H9 (cell line): ENCODE measurements at regions not wholly inside any gene's neighbourhood (a gene's known extent, or its start where the extent isn't known, plus 50 kb on each side); places are given as distances from the start of the nearest gene placed in this dataset.

Experiments
- DNase-seq: peaks from one replicate; pipeline ENCODE4 v3.0.0-alpha.2; 2017
- H2AFZ ChIP-seq: one replicate; pipeline ENCODE4 v1.6.1; 2013; ENCODE audit warnings: mild to moderate bottlenecking, low read length, control low read depth, moderate library complexity
- H2AK5ac ChIP-seq: 2 replicates; pipeline ENCODE4 v1.6.1; 2013; ENCODE audit warnings: low read length, control low read depth, mixed read lengths; ENCODE audit not compliant: insufficient read length
- H2BK120ac ChIP-seq: one replicate; pipeline ENCODE4 v1.6.1; 2013; ENCODE audit warnings: low read depth, mild to moderate bottlenecking, low read length, control low read depth, inconsistent platforms; ENCODE audit not compliant: poor library complexity, severe bottlenecking
- H2BK12ac ChIP-seq: 2 replicates; pipeline ENCODE4 v1.6.1; 2013; ENCODE audit warnings: low read length, control low read depth, mixed read lengths, low read depth; ENCODE audit not compliant: insufficient read length
- H2BK15ac ChIP-seq: 2 replicates; pipeline ENCODE4 v1.6.1; 2013; ENCODE audit warnings: low read depth, low read length, control low read depth
- H2BK20ac ChIP-seq: one replicate; pipeline ENCODE4 v1.6.1; 2013; ENCODE audit warnings: low read depth, mild to moderate bottlenecking, low read length, control low read depth, inconsistent platforms; ENCODE audit not compliant: poor library complexity, severe bottlenecking
- H2BK5ac ChIP-seq: 2 replicates; pipeline ENCODE4 v1.6.1; 2013; ENCODE audit warnings: low read length, control low read depth, mixed read lengths; ENCODE audit not compliant: insufficient read length
- H3K14ac ChIP-seq: 2 replicates; pipeline ENCODE4 v1.6.1; 2013; ENCODE audit warnings: low read length, control low read depth; ENCODE audit not compliant: insufficient read depth
- H3K18ac ChIP-seq: 2 replicates; pipeline ENCODE4 v1.6.1; 2013; ENCODE audit warnings: low read depth, mild to moderate bottlenecking, mixed read lengths, low read length, control low read depth; ENCODE audit not compliant: insufficient read length
- H3K23ac ChIP-seq: 2 replicates; pipeline ENCODE4 v1.6.1; 2013; ENCODE audit warnings: low read length, control low read depth, mixed read lengths, low read depth; ENCODE audit not compliant: insufficient read length
- H3K23me2 ChIP-seq: 2 replicates; pipeline ENCODE4 v1.6.1; 2013; ENCODE audit warnings: low read depth, mild to moderate bottlenecking, mixed read lengths, low read length, control low read depth; ENCODE audit not compliant: insufficient read length, poor library complexity, severe bottlenecking
- H3K27ac ChIP-seq: 2 replicates; pipeline ENCODE4 v1.5.1; 2013; ENCODE audit warnings: low read length, control low read depth, mixed read lengths, low read depth; ENCODE audit not compliant: insufficient read length
- H3K27me3 ChIP-seq: 2 replicates; pipeline ENCODE4 v1.6.1; 2013; ENCODE audit warnings: low read length, control low read depth, inconsistent platforms; ENCODE audit not compliant: insufficient read depth
- H3K4ac ChIP-seq: 2 replicates; pipeline ENCODE4 v1.6.1; 2013; ENCODE audit warnings: low read depth, mild to moderate bottlenecking, control low read depth, inconsistent platforms, low read length, moderate library complexity
- H3K4me1 ChIP-seq: 2 replicates; pipeline ENCODE4 v1.6.1; 2013; ENCODE audit warnings: low read length, control low read depth, inconsistent platforms; ENCODE audit not compliant: insufficient read depth
- H3K4me2 ChIP-seq: 2 replicates; pipeline ENCODE4 v1.6.1; 2013; ENCODE audit warnings: low read length, control low read depth, mixed read lengths; ENCODE audit not compliant: insufficient read length, insufficient read depth
- H3K56ac ChIP-seq: 2 replicates; pipeline ENCODE4 v1.6.1; 2013; ENCODE audit warnings: low read depth, mild to moderate bottlenecking, mixed read lengths, low read length, control low read depth; ENCODE audit not compliant: insufficient read length
- H3K79me1 ChIP-seq: 2 replicates; pipeline ENCODE4 v1.6.1; 2013; ENCODE audit warnings: low read depth, mild to moderate bottlenecking, moderate library complexity, low read length, control low read depth, inconsistent platforms; ENCODE audit not compliant: insufficient read depth, poor library complexity, severe bottlenecking
- H3K79me2 ChIP-seq: 2 replicates; pipeline ENCODE4 v1.6.1; 2013; ENCODE audit warnings: low read length, control low read depth, inconsistent platforms; ENCODE audit not compliant: insufficient read depth
- H3K9ac ChIP-seq: 2 replicates; pipeline ENCODE4 v1.6.1; 2013; ENCODE audit warnings: low read length, control low read depth, mixed read lengths; ENCODE audit not compliant: insufficient read length; ENCODE audit errors: extremely low read depth
- H3K9me3 ChIP-seq: one replicate; pipeline ENCODE4 v1.6.1; 2013; ENCODE audit warnings: low read depth, low read length, inconsistent platforms; ENCODE audit not compliant: control insufficient read depth
- H3T11ph ChIP-seq: one replicate; pipeline ENCODE4 v1.6.1; 2013; ENCODE audit warnings: mild to moderate bottlenecking, low read length, control low read depth, inconsistent platforms
- H4K20me1 ChIP-seq: one replicate; pipeline ENCODE4 v1.6.1; 2013; ENCODE audit not compliant: control insufficient read depth, insufficient read length, insufficient read depth
- H4K5ac ChIP-seq: 2 replicates; pipeline ENCODE4 v1.6.1; 2013; ENCODE audit warnings: low read depth, mild to moderate bottlenecking, mixed read lengths, low read length, control low read depth; ENCODE audit not compliant: insufficient read length
- H4K8ac ChIP-seq: replicated peaks from 2 replicates; pipeline ENCODE4 v1.6.1; 2013; ENCODE audit warnings: low read length, control low read depth, mixed read lengths, low read depth; ENCODE audit not compliant: insufficient read length
- H4K91ac ChIP-seq: 2 replicates; pipeline ENCODE4 v1.6.1; 2013; ENCODE audit warnings: low read depth, mild to moderate bottlenecking, moderate library complexity, mixed read lengths, low read length, control low read depth; ENCODE audit not compliant: insufficient read length
- H3K27ac Mint-ChIP-seq, 3 experiments: 2 replicates in 2 of 3; 3 replicates in 1 of 3; pipeline ENCODE4 v1.8.0; 2020 to 2021; ENCODE audit warnings: mixed read lengths in 3 of 3, mild to moderate bottlenecking in 1 of 3, moderate library complexity in 1 of 3
- H3K27me3 Mint-ChIP-seq: 2 replicates; pipeline ENCODE4 v1.8.0; 2021; ENCODE audit warnings: low read depth, mild to moderate bottlenecking, moderate library complexity, mixed read lengths
- H3K36me3 Mint-ChIP-seq, 3 experiments: 2 replicates in 2 of 3; 3 replicates in 1 of 3; pipeline ENCODE4 v1.8.0; 2020 to 2021; ENCODE audit warnings: low read depth in 3 of 3, mixed read lengths in 3 of 3; ENCODE audit not compliant: insufficient read depth in 1 of 3
- H3K4me1 Mint-ChIP-seq, 2 experiments: 2 replicates each; pipeline ENCODE4 v1.8.0; 2020; ENCODE audit warnings: mixed read lengths in 2 of 2
- H3K4me3 Mint-ChIP-seq, 2 experiments: 2 replicates in 1 of 2; 3 replicates in 1 of 2; pipeline ENCODE4 v1.8.0; 2020 to 2021; ENCODE audit warnings: mild to moderate bottlenecking in 2 of 2, mixed read lengths in 2 of 2, moderate library complexity in 1 of 2
- H3K9me3 Mint-ChIP-seq, 2 experiments: 2 replicates in 1 of 2; 3 replicates in 1 of 2; pipeline ENCODE4 v1.8.0; 2020; ENCODE audit warnings: mild to moderate bottlenecking in 2 of 2, mixed read lengths in 2 of 2, moderate library complexity in 1 of 2
- WGBS: extraction: QIAGEN DNeasy Blood & Tissue Kit; methylation state at CpG from one replicate; pipeline ENCODE4 v1.1.7; 2013; ENCODE audit warnings: missing lambda C conversion rate, low lambda C conversion rate, mixed read lengths; ENCODE audit not compliant: insufficient read length; ENCODE audit errors: extremely low coverage; 5-methylcytosine and 5-hydroxymethylcytosine counted together
- TF ChIP-seq, protein P1 (sequence below): fragments of 200-600 bp; sonication (generic); conservative IDR thresholded peaks from 3 replicates; pipeline ENCODE4 v1.8.0; 2021; ENCODE audit warnings: antibody characterized with exemption, mild to moderate bottlenecking

DNA sequence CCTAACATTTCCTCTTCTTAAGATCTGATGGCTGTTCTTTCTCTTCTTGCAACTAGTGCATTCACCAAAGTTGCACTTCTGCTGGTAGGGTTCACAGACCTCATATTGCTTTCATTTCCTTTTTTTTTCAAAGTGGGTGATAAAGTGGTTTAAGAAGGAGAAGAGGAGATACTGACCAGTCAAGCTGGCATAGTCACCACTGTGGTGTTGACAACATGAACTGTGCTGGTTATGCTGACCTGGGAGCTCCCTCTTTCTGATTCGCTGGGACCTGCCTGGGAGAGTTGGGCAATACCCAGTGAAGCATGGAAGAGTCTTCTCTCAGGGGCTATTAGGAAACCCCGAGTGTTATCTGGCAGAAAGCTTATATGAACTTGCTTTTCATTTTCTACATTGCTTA is 222.9 kb downstream of the SLITRK5 start:
- Histone ChIP-seq H3K56ac (no peak overlapping the region), H3K9ac (no peak overlapping the region), H3K18ac (no peak overlapping the region), H3K4ac (no peak overlapping the region), H3T11ph (no peak overlapping the region), H3K27ac (no peak overlapping the region), H3K23me2 (no peaks in the 10 kb centered on the region), H2BK5ac (no peak overlapping the region), H2AK5ac (no peak overlapping the region), H3K14ac (no peak overlapping the region), H3K9me3 (no peaks in the 10 kb centered on the region), H2BK15ac (no peak overlapping the region), H3K79me2 (no peaks in the 10 kb centered on the region), H4K20me1 (no peaks in the 10 kb centered on the region), H2AFZ (no peak overlapping the region), H2BK120ac (no peak overlapping the region), H3K27me3 (no peaks in the 10 kb centered on the region), H2BK20ac (no peak overlapping the region), H3K23ac (no peak overlapping the region), H3K4me2 (no peak overlapping the region), H3K79me1 (no peaks in the 10 kb centered on the region), H4K8ac (no peak overlapping the region), H4K5ac (no peak overlapping the region), H4K91ac (no peak overlapping the region), H3K4me1 (no peaks in the 10 kb centered on the region), H2BK12ac (no peak overlapping the region)
- H3K4me1 Mint-ChIP-seq, result peaks cover 0 to 3% of the 10 kb centered on the region in 2 experiments; a peak in 1 of 4 replicates
- no peaks in the 10 kb centered on the region for H3K27me3 Mint-ChIP-seq
- no peaks in the 10 kb centered on the region for H3K9me3 Mint-ChIP-seq
- DNase-seq, result no peak
- TF ChIP-seq, protein P1, sequence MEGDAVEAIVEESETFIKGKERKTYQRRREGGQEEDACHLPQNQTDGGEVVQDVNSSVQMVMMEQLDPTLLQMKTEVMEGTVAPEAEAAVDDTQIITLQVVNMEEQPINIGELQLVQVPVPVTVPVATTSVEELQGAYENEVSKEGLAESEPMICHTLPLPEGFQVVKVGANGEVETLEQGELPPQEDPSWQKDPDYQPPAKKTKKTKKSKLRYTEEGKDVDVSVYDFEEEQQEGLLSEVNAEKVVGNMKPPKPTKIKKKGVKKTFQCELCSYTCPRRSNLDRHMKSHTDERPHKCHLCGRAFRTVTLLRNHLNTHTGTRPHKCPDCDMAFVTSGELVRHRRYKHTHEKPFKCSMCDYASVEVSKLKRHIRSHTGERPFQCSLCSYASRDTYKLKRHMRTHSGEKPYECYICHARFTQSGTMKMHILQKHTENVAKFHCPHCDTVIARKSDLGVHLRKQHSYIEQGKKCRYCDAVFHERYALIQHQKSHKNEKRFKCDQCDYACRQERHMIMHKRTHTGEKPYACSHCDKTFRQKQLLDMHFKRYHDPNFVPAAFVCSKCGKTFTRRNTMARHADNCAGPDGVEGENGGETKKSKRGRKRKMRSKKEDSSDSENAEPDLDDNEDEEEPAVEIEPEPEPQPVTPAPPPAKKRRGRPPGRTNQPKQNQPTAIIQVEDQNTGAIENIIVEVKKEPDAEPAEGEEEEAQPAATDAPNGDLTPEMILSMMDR, result no peak
- H3K36me3 Mint-ChIP-seq, result no peaks in the 10 kb centered on the region; a peak in 1 of 7 replicates
- no peak overlapping the region for H3K4me3 Mint-ChIP-seq
- no CpG with 5 or more reads among the region's 2 CpGs for WGBS
- H3K27ac Mint-ChIP-seq, result no peak overlapping the region
